NT2/D1 (cell line): ENCODE measurements at regions not wholly inside any gene's neighbourhood (a gene's known extent, or its start where the extent isn't known, plus 50 kb on each side); places are given as distances from the start of the nearest gene placed in this dataset.

Experiments
- DNase-seq: peaks from one replicate; pipeline ENCODE4 v3.0.0-alpha.2; 2011; ENCODE audit warnings: low read depth, low spot score
- H3K27me3 ChIP-seq: 2 replicates; pipeline ENCODE4 v1.6.0; 2011; ENCODE audit warnings: mild to moderate bottlenecking; ENCODE audit not compliant: insufficient read length, insufficient read depth
- H3K36me3 ChIP-seq: 2 replicates; pipeline ENCODE4 v1.6.1; 2011; ENCODE audit warnings: mild to moderate bottlenecking, low read length, mixed read lengths; ENCODE audit not compliant: insufficient read depth, insufficient read length
- H3K4me1 ChIP-seq: 2 replicates; pipeline ENCODE4 v1.5.1; 2011; ENCODE audit not compliant: insufficient read depth, insufficient read length
- H3K4me3 ChIP-seq: 2 replicates; pipeline ENCODE4 v1.5.1; 2011; ENCODE audit warnings: low read depth; ENCODE audit not compliant: insufficient read length
- H3K9ac ChIP-seq: 2 replicates; pipeline ENCODE4 v1.6.0; 2011; ENCODE audit warnings: low read depth; ENCODE audit not compliant: insufficient read length
- H3K9me3 ChIP-seq: 2 replicates; pipeline ENCODE4 v1.5.1; 2011; ENCODE audit warnings: mild to moderate bottlenecking, low read length; ENCODE audit not compliant: insufficient read depth
- SUZ12 ChIP-seq: IDR thresholded peaks from 2 replicates; pipeline ENCODE4 v1.6.1; 2011; ENCODE audit not compliant: insufficient read length, insufficient read depth; ENCODE audit errors: extremely low read depth
- YY1 ChIP-seq: IDR thresholded peaks from 2 replicates; pipeline ENCODE4 v1.6.1; 2011; ENCODE audit not compliant: insufficient read length, insufficient read depth
- ZNF274 ChIP-seq: IDR thresholded peaks from 2 replicates; pipeline ENCODE4 v1.6.1; 2011; ENCODE audit warnings: mild to moderate bottlenecking, low read depth, low read length

DNA sequence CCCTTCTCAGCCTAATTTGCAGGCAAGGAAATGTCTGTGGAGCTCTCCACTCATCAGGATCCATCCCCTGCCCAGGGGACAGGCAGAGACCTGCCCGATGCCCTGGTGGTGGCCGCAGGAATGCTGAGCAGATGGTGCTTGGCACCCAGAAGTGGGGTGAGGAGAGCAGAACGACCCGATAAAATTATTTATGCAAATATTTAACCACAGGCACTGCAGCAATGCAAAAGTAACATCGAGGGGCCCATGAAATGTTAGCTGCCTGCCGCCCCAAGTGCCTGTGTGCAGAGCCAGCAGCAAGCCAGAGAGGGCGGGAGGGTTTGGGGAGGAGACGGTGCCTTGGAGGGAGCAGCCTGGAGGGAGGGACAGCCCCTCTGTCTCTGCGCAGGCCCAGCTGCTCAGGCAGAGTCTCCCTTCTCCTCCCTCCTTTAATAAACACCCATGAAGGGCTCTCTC lies 205.5 kb downstream of the CTTN start:
- H3K4me3 ChIP-seq = no peak overlapping the region
- no peaks in the 10 kb centered on the region for H3K27me3 ChIP-seq
- TF ChIP-seq YY1 (no peak), ZNF274 (no peak), SUZ12 (no peak)
- no peaks in the 10 kb centered on the region for H3K9me3 ChIP-seq
- peaks cover 19% of the 10 kb centered on the region for H3K4me1 ChIP-seq
- no peak overlapping the region for H3K9ac ChIP-seq
- H3K36me3 ChIP-seq = no peaks in the 10 kb centered on the region
- no peak for DNase-seq

DNA sequence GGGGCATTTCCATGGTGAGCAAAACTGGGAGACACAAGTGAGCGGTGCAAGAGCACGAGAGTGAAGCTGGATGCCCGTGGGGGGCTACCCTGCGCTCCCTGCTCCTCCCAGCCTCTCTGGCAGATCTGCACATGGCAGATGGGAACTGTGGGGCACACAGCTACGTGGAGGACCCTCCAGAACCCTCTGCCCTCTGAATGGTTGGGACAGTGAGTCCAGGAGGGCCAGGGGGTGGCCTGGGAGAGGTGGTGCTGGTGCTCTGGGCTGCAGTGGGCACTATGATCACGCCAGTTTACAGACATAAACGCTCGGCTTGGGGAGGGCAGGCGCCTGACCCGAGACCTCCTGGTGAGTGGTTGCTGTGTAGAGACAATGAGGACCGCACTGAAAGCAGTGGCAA lies 205.9 kb downstream of the CTTN start:
- Histone ChIP-seq H3K36me3 (no peaks in the 10 kb centered on the region), H3K9me3 (no peaks in the 10 kb centered on the region), H3K27me3 (no peaks in the 10 kb centered on the region), H3K9ac (no peak overlapping the region), H3K4me3 (no peak overlapping the region), H3K4me1 (peaks cover 20% of the 10 kb centered on the region)
- DNase-seq = no peak
- TF ChIP-seq SUZ12 = no peak
- no peak for TF ChIP-seq ZNF274
- no peak for TF ChIP-seq YY1

DNA sequence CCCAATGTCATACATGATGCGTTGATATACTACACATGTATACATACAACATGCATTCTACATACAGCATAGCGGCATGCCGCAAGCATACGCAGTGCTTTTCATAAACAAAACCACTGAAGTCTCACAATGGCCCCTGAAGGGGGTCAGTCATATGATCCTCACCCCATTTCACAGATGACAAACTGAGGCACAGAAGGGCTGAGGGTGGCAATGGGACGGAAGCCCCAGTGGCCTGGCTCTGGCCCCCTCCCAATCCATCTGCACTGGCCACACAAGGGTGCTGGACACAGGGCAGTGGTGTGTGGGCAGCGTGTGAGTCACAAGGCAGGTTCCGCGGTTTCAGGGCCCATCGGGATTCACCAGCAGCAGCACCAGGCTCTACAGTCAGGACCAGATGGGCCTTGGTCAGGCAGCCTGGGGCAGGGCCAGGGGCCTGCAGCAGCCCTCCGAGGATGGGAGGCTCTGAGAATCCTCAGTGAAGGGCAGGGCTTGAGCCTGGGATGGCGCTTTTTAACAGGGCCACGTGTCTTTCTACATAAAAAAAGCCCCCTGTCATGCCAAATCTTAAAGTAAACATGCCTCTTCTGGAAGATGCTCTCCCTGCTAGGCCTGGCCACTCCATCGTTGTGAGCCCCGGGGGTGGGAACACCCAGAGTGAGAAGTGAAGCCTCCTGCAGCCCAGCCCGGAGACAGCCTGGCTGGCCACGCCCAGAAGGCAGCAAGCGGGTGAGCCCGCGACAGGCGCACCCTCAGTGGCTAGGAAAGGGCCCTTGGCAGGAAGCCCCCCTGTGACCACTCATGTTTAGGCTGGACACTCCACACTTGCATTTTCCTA lies 206.5 kb downstream of the CTTN start:
- DNase-seq = no peak
- Histone ChIP-seq H3K9ac (no peak overlapping the region), H3K4me3 (no peak overlapping the region), H3K4me1 (peaks cover 22% of the 10 kb centered on the region), H3K9me3 (no peaks in the 10 kb centered on the region), H3K27me3 (no peaks in the 10 kb centered on the region), H3K36me3 (no peaks in the 10 kb centered on the region)
- TF ChIP-seq YY1 = no peak
- no peak for TF ChIP-seq ZNF274
- TF ChIP-seq SUZ12 = no peak

DNA sequence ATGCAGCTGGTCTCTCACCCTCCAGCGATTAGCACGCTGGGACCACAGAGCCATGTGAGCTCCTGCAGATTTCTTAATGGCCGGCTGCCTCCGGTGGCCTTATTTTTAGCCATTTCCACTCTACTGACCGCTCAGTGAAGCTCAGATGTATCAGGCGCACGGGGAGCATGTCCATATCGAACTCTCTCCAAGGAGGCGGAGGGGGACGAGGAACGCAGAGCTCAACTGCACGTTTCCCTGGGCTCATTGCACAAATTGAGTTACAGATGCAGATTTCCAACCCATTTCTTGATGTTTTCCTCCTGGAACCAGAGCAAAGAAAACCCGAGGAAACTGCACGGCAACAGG lies 207.1 kb downstream of the CTTN start:
- no peak for TF ChIP-seq SUZ12
- no peak for TF ChIP-seq YY1
- TF ChIP-seq ZNF274 = no peak
- H3K27me3 ChIP-seq = no peaks in the 10 kb centered on the region
- no peak for DNase-seq

DNA sequence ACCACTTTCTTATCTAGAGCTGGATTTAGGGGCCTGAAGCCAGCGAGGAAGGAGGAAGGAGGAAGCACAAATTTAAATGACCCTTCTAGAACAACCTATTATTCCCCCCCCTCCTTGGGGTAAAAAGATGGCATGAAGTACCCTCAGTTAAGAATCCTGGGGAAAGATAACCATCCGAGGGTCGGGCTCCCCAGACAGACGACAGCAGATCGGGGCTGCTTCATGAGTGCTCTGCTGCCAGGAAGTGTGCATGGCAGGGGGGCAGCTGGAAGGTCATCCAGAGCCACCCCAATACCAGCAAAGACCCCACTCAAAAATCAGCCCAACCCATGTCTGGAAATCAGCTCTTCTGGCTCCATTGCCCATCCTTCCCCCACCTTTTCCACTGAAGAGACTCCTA lies 207.5 kb downstream of the CTTN start:
- TF ChIP-seq ZNF274 (no peak), SUZ12 (no peak), YY1 (no peak)
- Histone ChIP-seq H3K4me1 (peaks cover 24% of the 10 kb centered on the region), H3K9me3 (no peaks in the 10 kb centered on the region), H3K36me3 (no peaks in the 10 kb centered on the region), H3K4me3 (no peak overlapping the region), H3K9ac (no peak overlapping the region), H3K27me3 (no peaks in the 10 kb centered on the region)
- DNase-seq = no peak

More for the DNA sequence above, 207.1 kb downstream of the CTTN start:
- Histone ChIP-seq H3K4me3 (no peak overlapping the region), H3K9ac (no peak overlapping the region), H3K9me3 (no peaks in the 10 kb centered on the region), H3K36me3 (no peaks in the 10 kb centered on the region), H3K4me1 (peaks cover 24% of the 10 kb centered on the region)

DNA sequence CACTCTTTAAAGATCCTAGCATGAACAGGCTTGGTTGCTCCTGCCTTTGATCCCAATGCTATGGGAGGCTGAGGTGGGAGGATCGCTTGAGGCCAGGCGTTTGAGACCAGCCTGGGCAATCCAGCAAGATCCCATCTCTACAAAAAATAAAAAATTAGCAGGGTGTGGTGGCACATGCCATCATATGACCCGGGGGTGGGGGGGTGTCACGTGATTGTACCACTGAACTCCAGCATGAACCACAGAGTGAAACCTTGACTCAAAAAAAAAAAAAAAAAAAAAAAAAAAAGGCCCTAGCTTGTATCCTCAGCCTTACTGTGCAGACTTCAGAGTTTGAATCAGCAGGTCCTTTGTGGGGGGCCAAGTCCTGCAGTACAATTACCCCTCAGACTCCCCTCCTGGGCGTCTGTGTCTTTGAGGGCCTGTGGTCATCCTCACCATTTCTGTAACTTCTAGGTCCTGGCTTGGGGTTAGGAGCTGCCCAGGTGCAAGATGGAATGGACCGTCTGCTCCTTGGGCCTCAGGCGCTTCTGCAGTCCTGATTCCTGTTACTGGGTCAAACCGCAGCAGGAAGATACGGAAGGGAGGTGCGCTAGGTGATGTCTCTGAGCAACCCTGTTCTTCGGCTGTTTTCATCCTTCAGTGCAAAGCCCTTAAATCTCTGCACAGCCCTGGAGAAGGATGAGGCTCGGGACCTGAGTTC lies 208.1 kb downstream of the CTTN start:
- no peaks in the 10 kb centered on the region for H3K27me3 ChIP-seq
- no peak for TF ChIP-seq YY1
- TF ChIP-seq SUZ12 = no peak
- no peak for TF ChIP-seq ZNF274

DNA sequence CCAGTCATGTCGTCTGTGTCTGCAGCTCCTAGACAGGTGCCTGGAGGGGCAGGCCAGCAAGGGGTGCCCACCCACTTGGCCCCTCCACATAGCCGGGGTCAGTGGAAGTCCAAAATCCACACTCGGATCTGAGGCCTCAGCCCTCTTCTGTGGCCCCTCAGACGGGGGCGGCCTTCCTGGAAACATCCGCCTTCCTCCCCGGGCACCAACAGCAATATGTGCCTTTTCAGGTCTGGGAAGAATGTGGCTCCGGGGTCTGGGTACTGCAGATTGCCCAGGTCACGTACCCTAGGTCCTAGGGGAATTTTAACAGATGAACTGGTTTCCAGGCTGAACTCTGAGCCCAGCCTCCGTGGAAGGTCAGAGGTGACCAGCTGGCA lies 208.6 kb downstream of the CTTN start:
- no peak overlapping the region for H3K4me3 ChIP-seq
- no peak for DNase-seq
- H3K9me3 ChIP-seq = no peaks in the 10 kb centered on the region
- no peaks in the 10 kb centered on the region for H3K36me3 ChIP-seq
- peaks cover 24% of the 10 kb centered on the region for H3K4me1 ChIP-seq
- no peaks in the 10 kb centered on the region for H3K27me3 ChIP-seq
- no peak for TF ChIP-seq ZNF274
- no peak for TF ChIP-seq YY1
- TF ChIP-seq SUZ12 = no peak
- H3K9ac ChIP-seq = no peak overlapping the region

More for the DNA sequence above, 208.1 kb downstream of the CTTN start:
- no peak for DNase-seq
- Histone ChIP-seq H3K9ac (no peak overlapping the region), H3K9me3 (no peaks in the 10 kb centered on the region), H3K36me3 (no peaks in the 10 kb centered on the region), H3K4me3 (no peak overlapping the region), H3K4me1 (peaks cover 24% of the 10 kb centered on the region)
